ENCODE measurements at regions not wholly inside any gene's neighbourhood (a gene's known extent, or its start where the extent isn't known, plus 50 kb on each side); places are given as distances from the start of the nearest gene placed in this dataset.
"Not testable (repeated sequence)": the region's sequence is repeated elsewhere in the genome, so short reads cannot be mapped to it uniquely, and the experiment has no call there.

DNA sequence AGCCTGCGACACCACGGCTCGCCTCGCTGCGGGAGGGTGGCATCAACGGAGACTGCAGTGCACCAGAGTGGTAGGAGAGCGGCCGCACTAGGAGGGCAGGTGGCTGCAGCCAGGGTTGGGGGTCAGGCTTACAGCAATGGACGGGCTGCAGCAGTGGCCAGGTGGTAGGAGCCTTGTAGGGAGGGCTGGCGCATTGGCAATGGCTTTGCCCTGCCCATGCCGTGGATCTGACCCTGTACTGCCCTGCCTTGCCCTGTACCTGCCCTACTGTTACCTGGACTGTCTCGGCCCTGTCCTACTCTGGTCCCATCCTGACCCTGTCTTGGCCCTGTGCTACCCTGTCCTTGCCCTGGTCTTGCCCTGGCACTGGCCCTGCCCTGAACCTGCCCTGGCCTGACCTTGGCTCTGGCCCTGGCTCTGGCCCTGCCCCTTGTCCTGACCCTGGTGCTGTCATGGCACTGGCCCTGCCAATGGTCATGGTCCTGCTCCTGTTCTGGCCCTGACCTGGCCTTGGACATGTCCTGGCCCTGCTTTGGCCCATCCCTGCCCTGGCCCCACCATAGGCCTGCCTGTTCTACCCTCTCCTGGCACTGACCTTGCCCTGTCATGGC is 240.0 kb downstream of the GOLGA6L6 start:
- not testable (repeated sequence) for DNase-seq (ENCODE audit: low read depth); H3K4me3 ChIP-seq (ENCODE audit: low read depth, low read length)

- DNase-seq (ENCODE audit: low read depth); H3K4me3 ChIP-seq (ENCODE audit: low read depth, low read length): not testable (repeated sequence)
Observed at GRCh38 chr15:20301041-20301390, 240.6 kb downstream of the GOLGA6L6 start.

DNA sequence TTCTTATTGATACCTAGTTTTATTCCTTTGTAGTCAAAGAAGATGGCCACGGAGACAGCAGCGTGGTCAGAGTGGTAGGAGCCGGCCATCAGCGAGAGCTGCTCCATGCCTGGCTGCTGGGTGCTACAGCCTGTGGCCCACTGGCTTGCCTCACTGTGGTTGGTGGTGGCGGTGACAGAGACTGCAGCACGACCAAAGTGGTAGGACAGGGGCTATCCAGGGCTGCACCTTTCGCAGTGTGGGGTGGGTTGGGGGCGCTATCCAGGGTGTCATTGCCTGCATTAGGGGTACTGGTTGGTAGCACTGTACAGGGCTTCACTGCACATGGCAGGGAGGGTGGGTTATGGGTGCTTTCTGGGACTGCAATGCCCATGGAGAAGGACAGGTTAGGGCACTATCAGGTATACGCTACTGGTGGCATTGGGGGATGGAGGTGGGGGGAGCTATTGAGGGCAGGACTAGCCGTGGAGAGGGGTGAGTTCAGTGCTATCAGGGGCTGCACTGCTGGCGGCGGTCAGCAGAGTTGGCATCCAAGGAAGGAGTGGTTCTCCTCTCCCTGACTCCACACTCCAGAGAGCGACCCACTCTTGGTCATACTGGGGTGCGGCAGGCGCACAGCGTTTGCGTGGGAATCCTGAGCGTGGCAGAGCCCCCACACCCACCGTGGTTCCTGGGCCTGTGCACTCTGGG is 241.1 kb downstream of the GOLGA6L6 start:
- H3K4me3 ChIP-seq (ENCODE audit: low read depth, low read length); DNase-seq (ENCODE audit: low read depth): not testable (repeated sequence)

- DNase-seq (ENCODE audit: low read depth); H3K4me3 ChIP-seq (ENCODE audit: low read depth, low read length): not testable (repeated sequence)
Observed at GRCh38 chr15:20297603-20298123, 243.9 kb downstream of the GOLGA6L6 start.

DNA sequence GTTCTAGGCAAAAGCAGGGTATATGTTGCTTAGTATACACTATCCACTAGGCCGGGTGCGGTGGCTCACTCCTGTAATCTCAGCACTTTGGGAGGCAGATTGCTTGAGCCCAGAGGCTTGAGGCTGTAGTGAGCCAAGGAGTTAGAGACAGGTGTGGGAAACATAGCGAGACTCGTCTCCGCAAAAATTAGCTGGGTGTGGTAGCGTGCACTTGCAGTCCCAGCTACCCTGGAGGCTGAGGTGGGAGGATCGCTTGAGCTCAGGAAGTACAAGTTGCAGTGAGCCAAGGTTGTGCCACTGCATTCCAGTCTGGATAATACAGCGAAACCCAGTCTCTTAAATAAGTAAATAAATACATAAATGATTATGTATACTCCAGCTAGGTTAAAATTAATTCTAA is 245.3 kb downstream of the GOLGA6L6 start:
- not testable (repeated sequence) for DNase-seq (ENCODE audit: low read depth); H3K4me3 ChIP-seq (ENCODE audit: low read depth, low read length)

GRCh38 chr15:20295238-20295811 is 246.3 kb downstream of the GOLGA6L6 start:
- no peak for DNase-seq (ENCODE audit: low read depth)
- TF ChIP-seq MAX (IDR thresholded peaks at IDR 0.05; ENCODE audit: low read depth, low read length) (no peak), CTCF (IDR thresholded peaks at IDR 0.05; ENCODE audit: low read depth, low read length) (no peak), MYC (IDR thresholded peaks at IDR 0.05; ENCODE audit: low read depth, low read length) (no peak), POLR2A (IDR thresholded peaks at IDR 0.05; ENCODE audit: extremely low read depth, insufficient read length) (no peak)
- H3K4me3 ChIP-seq (ENCODE audit: low read depth, low read length), result no peak overlapping the region

DNA sequence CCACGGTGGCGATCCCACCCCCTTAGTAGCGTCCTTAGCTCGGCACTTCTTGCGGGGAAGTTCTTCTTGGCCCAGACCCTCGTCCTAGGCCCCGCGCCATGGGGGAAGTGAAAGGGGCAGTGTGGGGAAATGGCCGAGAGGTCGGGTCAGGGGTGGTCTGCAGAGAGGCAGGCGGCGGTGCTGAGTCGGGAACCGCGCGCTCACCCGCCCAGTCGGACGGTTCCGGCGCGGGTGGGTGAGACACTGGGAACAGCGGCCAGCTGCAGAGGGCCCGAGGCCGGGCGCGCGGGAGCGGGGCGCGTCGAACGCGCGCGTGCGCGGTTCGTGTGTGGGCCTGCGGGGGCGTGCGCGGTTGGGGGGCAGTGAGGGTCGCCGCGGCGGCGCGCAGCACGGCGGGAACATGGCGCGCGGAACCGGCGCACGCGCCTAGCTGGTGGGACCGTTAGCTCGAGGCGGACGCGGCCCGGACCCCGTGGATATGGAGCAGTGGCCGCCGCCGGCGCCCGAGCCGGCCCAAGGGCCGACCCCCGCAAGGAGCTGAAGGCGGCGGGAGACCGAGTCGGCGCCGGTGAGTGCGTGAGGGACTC is 246.9 kb downstream of the GOLGA6L6 start:
- no peak overlapping the region for H3K4me3 ChIP-seq (ENCODE audit: low read depth, low read length)
- no peak for TF ChIP-seq MAX (IDR thresholded peaks at IDR 0.05; ENCODE audit: low read depth, low read length)
- TF ChIP-seq POLR2A (IDR thresholded peaks at IDR 0.05; ENCODE audit: extremely low read depth, insufficient read length), result no peak
- TF ChIP-seq MYC (IDR thresholded peaks at IDR 0.05; ENCODE audit: low read depth, low read length), result no peak
- no peak for TF ChIP-seq CTCF (IDR thresholded peaks at IDR 0.05; ENCODE audit: low read depth, low read length)
- no peak for DNase-seq (ENCODE audit: low read depth)

GRCh38 chr15:20292422-20293005 is 249.1 kb downstream of the GOLGA6L6 start:
- not testable (repeated sequence) for DNase-seq (ENCODE audit: low read depth); H3K4me3 ChIP-seq (ENCODE audit: low read depth, low read length)

- not testable (repeated sequence) for DNase-seq (ENCODE audit: low read depth); H3K4me3 ChIP-seq (ENCODE audit: low read depth, low read length)
Observed at GRCh38 chr15:20291616-20292015, 250.0 kb downstream of the GOLGA6L6 start.

DNA sequence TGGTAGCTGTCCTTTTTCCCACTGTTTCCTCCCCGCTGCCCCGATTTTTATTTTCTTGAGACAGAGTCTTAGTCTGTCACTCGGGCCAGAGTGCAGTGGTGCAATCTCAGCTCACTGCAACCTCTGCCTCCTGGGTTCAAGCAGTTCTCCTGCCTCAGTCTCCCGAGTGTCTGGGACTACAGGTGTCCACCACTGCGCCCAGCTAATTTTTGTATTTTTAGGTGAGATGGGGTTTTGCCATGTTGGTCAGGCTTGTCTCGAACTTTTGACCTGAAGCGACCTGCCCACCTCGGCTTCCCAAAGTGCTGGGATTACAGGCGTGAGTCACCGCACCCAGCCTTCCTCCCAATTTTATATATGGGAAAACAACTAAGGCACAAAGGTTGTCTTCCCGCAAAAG is 251.0 kb downstream of the GOLGA6L6 start:
- not testable (repeated sequence) for DNase-seq (ENCODE audit: low read depth); H3K4me3 ChIP-seq (ENCODE audit: low read depth, low read length)

- not testable (repeated sequence) for H3K4me3 ChIP-seq (ENCODE audit: low read depth, low read length); DNase-seq (ENCODE audit: low read depth)
Observed at GRCh38 chr15:20289538-20290103, 252.0 kb downstream of the GOLGA6L6 start.

DNA sequence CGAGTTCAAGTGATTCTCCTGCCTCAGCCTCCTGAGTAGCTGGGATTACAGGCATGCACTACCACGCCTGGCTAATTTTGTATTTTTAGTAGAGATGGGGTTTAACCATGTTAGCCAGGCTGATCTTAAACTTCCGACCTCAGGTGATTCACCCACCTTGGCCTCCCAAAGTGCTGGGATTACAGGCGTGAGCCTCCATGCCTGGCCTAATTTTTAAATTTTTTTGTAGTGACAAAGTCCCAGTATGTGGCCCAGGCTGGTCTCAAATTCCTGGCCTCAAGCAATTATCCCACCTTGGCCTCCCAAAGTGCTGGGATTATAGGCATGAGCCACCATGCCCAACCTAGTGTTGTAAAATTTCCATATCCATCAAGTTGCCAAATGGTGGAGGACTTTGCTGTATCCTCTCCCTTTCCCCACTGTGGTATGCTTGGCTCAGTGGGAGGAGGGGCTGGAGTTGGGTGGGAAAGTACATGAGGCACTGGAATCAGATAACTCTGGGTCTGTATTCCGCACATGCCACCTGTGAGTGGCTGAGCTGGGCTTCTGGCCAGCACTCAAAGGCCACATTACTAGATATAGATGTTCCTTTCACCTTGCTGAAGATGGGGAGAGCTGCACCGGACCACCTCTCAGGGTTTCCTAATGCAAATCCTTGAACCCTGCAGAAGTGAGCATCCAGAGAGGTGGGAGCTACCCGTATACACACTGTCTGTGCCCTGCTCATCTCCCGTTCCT is 252.6 kb downstream of the GOLGA6L6 start:
- DNase-seq (ENCODE audit: low read depth); H3K4me3 ChIP-seq (ENCODE audit: low read depth, low read length): not testable (repeated sequence)

- DNase-seq (ENCODE audit: low read depth); H3K4me3 ChIP-seq (ENCODE audit: low read depth, low read length): not testable (repeated sequence)
Observed at GRCh38 chr15:20286559-20286958, 255.0 kb downstream of the GOLGA6L6 start.

DNA sequence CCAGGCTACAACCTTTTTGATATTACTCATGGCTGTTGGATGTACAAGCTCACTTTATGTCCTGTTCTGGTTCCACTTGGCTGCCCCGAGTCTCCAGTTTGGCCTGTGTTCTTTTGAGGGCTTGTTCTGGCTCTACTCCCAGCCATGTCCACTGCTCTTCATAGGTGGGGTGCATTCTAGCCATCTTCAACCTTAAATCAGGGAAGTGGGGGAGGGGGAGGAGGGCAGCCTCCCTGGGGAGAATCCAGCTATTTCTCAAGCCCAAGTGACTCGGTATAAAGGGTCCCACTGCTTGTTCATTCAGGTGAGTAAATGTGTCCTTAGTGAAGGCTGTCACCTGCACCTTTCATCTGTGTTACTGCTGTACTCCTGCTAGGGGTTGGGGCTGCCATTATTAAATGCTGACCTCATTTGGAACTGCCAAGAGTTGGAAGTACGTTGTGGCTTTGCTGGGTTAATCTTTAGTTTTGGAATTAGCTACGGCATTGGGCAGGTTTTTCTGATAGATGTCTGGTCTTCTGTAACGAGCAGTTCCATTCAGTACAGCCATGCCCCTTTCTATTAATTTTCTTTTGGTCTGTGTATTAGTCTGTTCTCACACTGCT is 255.8 kb downstream of the GOLGA6L6 start:
- DNase-seq (ENCODE audit: low read depth); H3K4me3 ChIP-seq (ENCODE audit: low read depth, low read length): not testable (repeated sequence)

Data from NB4 (cell line).